ENCODE measurements at regions not wholly inside any gene's neighbourhood (a gene's known extent, or its start where the extent isn't known, plus 50 kb on each side); places are given as distances from the start of the nearest gene placed in this dataset.
"Not testable (repeated sequence)": the region's sequence is repeated elsewhere in the genome, so short reads cannot be mapped to it uniquely, and the experiment has no call there.

GRCh38 chr1:219863816-219864215 lies 64.5 kb downstream of the SLC30A10 start:
- not testable (repeated sequence) for ATAC-seq

- no peak for ATAC-seq
Measured at GRCh38 chr1:219862366-219862765, 66.0 kb downstream of the SLC30A10 start.

GRCh38 chr1:219858980-219859379 lies 69.4 kb downstream of the SLC30A10 start:
- ATAC-seq: no peak

GRCh38 chr1:219847215-219847855 lies 81.0 kb downstream of the SLC30A10 start:
- ATAC-seq: no peak

GRCh38 chr1:219839595-219839994 lies 88.8 kb downstream of the SLC30A10 start:
- ATAC-seq: not testable (repeated sequence)

GRCh38 chr1:219837994-219838294 lies 90.4 kb downstream of the SLC30A10 start:
- no peak for ATAC-seq

- ATAC-seq: peak; percentile 55
Measured at GRCh38 chr1:219837274-219837993, 90.9 kb downstream of the SLC30A10 start.

- peak; percentile 43 for ATAC-seq
Measured at GRCh38 chr1:219834314-219834917, 93.9 kb downstream of the SLC30A10 start.

GRCh38 chr1:219833214-219833815 lies 95.0 kb downstream of the SLC30A10 start:
- ATAC-seq: no peak

- no peak for ATAC-seq
Measured at GRCh38 chr1:219826290-219826689, 102.1 kb downstream of the SLC30A10 start.

GRCh38 chr1:219825355-219825754 lies 103.0 kb downstream of the SLC30A10 start:
- no peak for ATAC-seq

- no peak for ATAC-seq
Measured at GRCh38 chr1:219824338-219824737, 104.0 kb downstream of the SLC30A10 start.

GRCh38 chr1:219820551-219820950 lies 107.8 kb downstream of the SLC30A10 start:
- no peak for ATAC-seq

GRCh38 chr1:219817914-219818313 lies 110.4 kb downstream of the SLC30A10 start:
- ATAC-seq: no peak

GRCh38 chr1:219813294-219813693 lies 115.1 kb downstream of the SLC30A10 start:
- no peak for ATAC-seq

GRCh38 chr1:219812491-219813203 lies 115.7 kb downstream of the SLC30A10 start:
- peak; percentile 85 for ATAC-seq

- no peak for ATAC-seq
Measured at GRCh38 chr1:219812086-219812485, 116.3 kb downstream of the SLC30A10 start.

- no peak for ATAC-seq
Measured at GRCh38 chr1:219810451-219810850, 117.9 kb downstream of the SLC30A10 start.

- no peak for ATAC-seq
Measured at GRCh38 chr1:219808790-219809189, 119.6 kb downstream of the SLC30A10 start.

- ATAC-seq: no peak
Measured at GRCh38 chr1:219806642-219807041, 121.7 kb downstream of the SLC30A10 start.

- no peak for ATAC-seq
Measured at GRCh38 chr1:219806020-219806419, 122.3 kb downstream of the SLC30A10 start.

GRCh38 chr1:219805191-219805590 lies 123.2 kb downstream of the SLC30A10 start:
- no peak for ATAC-seq
